T-cell (primary cell): ENCODE measurements at regions not wholly inside any gene's neighbourhood (a gene's known extent, or its start where the extent isn't known, plus 50 kb on each side); places are given as distances from the start of the nearest gene placed in this dataset.
"Not testable (repeated sequence)": the region's sequence is repeated elsewhere in the genome, so short reads cannot be mapped to it uniquely, and the experiment has no call there.

Experiments used
- ATAC-seq, 4 experiments: fragments of 200-7000 bp in 3 of 4; fragments of 150-1000 bp in 1 of 4; cut with Tn5 transposase; replicated peaks in 1 of 4; 1 replicate in 3 of 4; 2 replicates in 1 of 4; pipeline ENCODE4 v1.10.0; 2021; ENCODE audit warnings: moderate library complexity in 3 of 4, mild to moderate bottlenecking in 2 of 4, moderate number of reproducible peaks in 1 of 4
- CTCF ChIA-PET, 2 donors: fragments of 300-600 bp; sonication (Branson Sonifier 250); formaldehyde crosslinking; loops; one replicate each; lab custom pipeline; 2022; ENCODE audit warnings: antibody characterized with exemption in 2 of 2; lab: Charles Lee
- POLR2A ChIA-PET, 2 donors: fragments of 300-600 bp; sonication (Branson Sonifier 250); formaldehyde crosslinking; loops; one replicate each; lab custom pipeline; 2022; ENCODE audit warnings: antibody characterized with exemption in 2 of 2; lab: Charles Lee
- DNase-seq, 35 experiments: peaks; one replicate each; pipeline versions ENCODE4 v3.0.0 to v3.0.0-alpha.2; 2013 to 2023
- H3K27ac ChIP-seq: one replicate; pipeline ENCODE4 v1.5.1; 2013; ENCODE audit warnings: low read length
- H3K27me3 ChIP-seq, 2 experiments: replicated peaks in 1 of 2; 1 replicate in 1 of 2; 2 replicates in 1 of 2; pipeline versions ENCODE4 v1.6.1 to v1.7.0; 2013; ENCODE audit warnings: low read length in 1 of 2, mixed read lengths in 1 of 2; ENCODE audit not compliant: control insufficient read depth in 2 of 2, insufficient read depth in 2 of 2; ENCODE audit errors: extremely low read depth in 1 of 2
- H3K36me3 ChIP-seq, 2 donors: 1 replicate in 1 of 2; 2 replicates in 1 of 2; pipeline versions ENCODE4 v1.6.1 to v1.7.0; 2013; ENCODE audit warnings: low read length in 1 of 2; ENCODE audit not compliant: control insufficient read depth in 2 of 2, insufficient read depth in 1 of 2; ENCODE audit errors: extremely low read depth in 1 of 2
- H3K4me1 ChIP-seq, 2 experiments: 1 replicate in 1 of 2; 2 replicates in 1 of 2; pipeline versions ENCODE4 v1.6.1 to v1.7.0; 2013; ENCODE audit warnings: low read length in 2 of 2, mixed read lengths in 1 of 2; ENCODE audit not compliant: insufficient read depth in 2 of 2, control insufficient read depth in 1 of 2; ENCODE audit errors: extremely low read depth in 1 of 2
- H3K4me3 ChIP-seq, 2 donors: 1 replicate in 1 of 2; 2 replicates in 1 of 2; pipeline versions ENCODE4 v1.5.1 to v1.7.0; 2013; ENCODE audit warnings: mild to moderate bottlenecking in 2 of 2, low read length in 1 of 2, moderate library complexity in 1 of 2; ENCODE audit not compliant: control insufficient read depth in 1 of 2; ENCODE audit errors: extremely low read depth in 1 of 2
- H3K9me3 ChIP-seq: 2 replicates; pipeline ENCODE4 v1.7.0; 2013
- H3K27ac Mint-ChIP-seq, 2 donors: one replicate each; pipeline ENCODE4 v1.8.0; 2020 to 2021; ENCODE audit warnings: mild to moderate bottlenecking in 2 of 2, mixed read lengths in 2 of 2
- H3K27me3 Mint-ChIP-seq, 2 donors: one replicate each; pipeline ENCODE4 v1.8.0; 2021 to 2022; ENCODE audit warnings: mixed read lengths in 2 of 2
- H3K36me3 Mint-ChIP-seq: one replicate; pipeline ENCODE4 v1.8.0; 2021; ENCODE audit warnings: mixed read lengths
- H3K4me1 Mint-ChIP-seq, 3 donors: one replicate each; pipeline ENCODE4 v1.8.0; 2020 to 2022; ENCODE audit warnings: mixed read lengths in 3 of 3, mild to moderate bottlenecking in 1 of 3
- H3K4me3 Mint-ChIP-seq, 3 donors: one replicate each; pipeline ENCODE4 v1.8.0; 2020 to 2022; ENCODE audit warnings: mild to moderate bottlenecking in 3 of 3, mixed read lengths in 3 of 3, moderate library complexity in 3 of 3
- H3K9me3 Mint-ChIP-seq, 3 donors: one replicate each; pipeline ENCODE4 v1.8.0; 2020 to 2022; ENCODE audit warnings: mixed read lengths in 3 of 3
- whole genome bisulfite sequencing: methylation state at CpG from one replicate; pipeline ENCODE4 v1.1.5; 2013; ENCODE audit warnings: missing lambda C conversion rate; ENCODE audit not compliant: insufficient coverage; 5-methylcytosine and 5-hydroxymethylcytosine counted together

GRCh38 chr4:30555775-30556174 is 164.4 kb upstream of the PCDH7 start:
- H3K9me3 Mint-ChIP-seq: peaks cover 14 to 27% (median 23%) of the 10 kb centered on the region in 3 donors
- H3K9me3 ChIP-seq: no peaks in the 10 kb centered on the region

DNA sequence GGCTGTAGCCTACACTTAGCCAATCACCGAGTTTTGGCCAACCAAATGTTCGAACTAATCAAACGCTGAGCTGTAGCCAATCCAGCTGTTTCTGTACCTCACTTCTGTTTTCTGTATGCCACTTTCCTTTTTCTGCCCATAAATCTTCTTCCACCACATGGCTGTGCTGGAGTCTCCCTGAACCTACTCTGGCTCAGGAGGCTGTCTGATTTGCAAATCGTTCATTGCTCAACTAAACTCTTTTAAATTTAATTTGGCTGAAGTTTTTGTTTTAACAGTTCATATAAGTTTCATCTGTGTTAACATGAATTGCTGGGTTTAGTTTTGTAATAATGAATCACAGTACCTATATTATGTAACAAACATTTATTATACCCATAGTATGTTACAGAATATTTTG is 160.7 kb upstream of the PCDH7 start:
- no peak for ATAC-seq
- H3K9me3 Mint-ChIP-seq: peaks cover 22 to 34% (median 28%) of the 10 kb centered on the region in 3 donors

More at GRCh38 chr4:30555775-30556174, 164.4 kb upstream of the PCDH7 start:
- Histone ChIP-seq H3K36me3 (no peaks in the 10 kb centered on the region), H3K4me3 (no peak overlapping the region), H3K4me1 (no peaks in the 10 kb centered on the region), H3K27ac (no peak overlapping the region), H3K27me3 (no peaks in the 10 kb centered on the region)
- Mint-ChIP-seq H3K27me3 (no peaks in the 10 kb centered on the region), H3K36me3 (no peaks in the 10 kb centered on the region), H3K4me1 (no peaks in the 10 kb centered on the region), H3K4me3 (no peak overlapping the region), H3K27ac (no peak overlapping the region)
- CTCF ChIA-PET: no interaction called here
- ATAC-seq (no peak), DNase-seq (no peak)
- POLR2A ChIA-PET: interaction anchor here (0.5 to 0.6 kb wide), 2 partner anchors 37 to 570 kb away, joined by 3 to 6 read pairs; no protein-coding TSS in a partner anchor
- WGBS: no CpG with 5 or more reads among the region's 1 CpG

GRCh38 chr4:30586850-30587249 is 133.3 kb upstream of the PCDH7 start:
- H3K4me1 Mint-ChIP-seq: no peaks in the 10 kb centered on the region

More for the DNA sequence above, 160.7 kb upstream of the PCDH7 start:
- Mint-ChIP-seq H3K27ac (no peak overlapping the region), H3K27me3 (no peaks in the 10 kb centered on the region), H3K36me3 (no peaks in the 10 kb centered on the region), H3K4me1 (no peaks in the 10 kb centered on the region), H3K4me3 (no peak overlapping the region)
- ChIA-PET CTCF (no interaction called here), POLR2A (no interaction called here)
- Histone ChIP-seq H3K4me1 (no peaks in the 10 kb centered on the region), H3K27me3 (no peaks in the 10 kb centered on the region), H3K36me3 (no peaks in the 10 kb centered on the region), H3K4me3 (no peak overlapping the region), H3K9me3 (no peaks in the 10 kb centered on the region), H3K27ac (no peak overlapping the region)
- WGBS: 72% methylated on average over 3 of the region's 4 CpGs
- DNase-seq: no peak

DNA sequence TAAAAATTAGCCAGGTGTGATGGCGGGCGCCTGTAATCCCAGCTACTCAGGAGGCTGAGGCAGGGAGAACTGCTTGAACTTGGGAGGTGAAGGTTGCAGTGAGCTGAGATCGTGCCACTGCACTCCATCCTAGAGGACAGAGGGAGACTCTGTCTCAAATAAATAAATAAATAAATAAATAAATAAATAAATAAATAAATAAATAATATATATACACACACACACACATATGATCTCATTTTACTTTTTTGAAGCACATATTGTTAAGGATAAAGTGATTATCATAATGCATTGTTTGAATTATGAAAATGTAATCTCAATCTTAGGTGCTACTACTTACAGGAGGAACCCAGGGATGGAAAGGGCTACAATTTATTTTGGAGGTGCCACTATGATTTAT is 130.5 kb upstream of the PCDH7 start:
- H3K27ac Mint-ChIP-seq, H3K27ac ChIP-seq, H3K4me1 Mint-ChIP-seq, H3K36me3 Mint-ChIP-seq, H3K4me1 ChIP-seq, H3K4me3 Mint-ChIP-seq, H3K9me3 ChIP-seq, DNase-seq, H3K36me3 ChIP-seq, H3K27me3 Mint-ChIP-seq, H3K4me3 ChIP-seq, CTCF ChIA-PET, H3K27me3 ChIP-seq, ATAC-seq: not testable (repeated sequence)
- no CpG with 5 or more reads among the region's 3 CpGs for WGBS
- H3K9me3 Mint-ChIP-seq: peaks cover 10 to 20% (median 12%) of the 10 kb centered on the region in 3 donors
- POLR2A ChIA-PET: interaction anchor here in 1 of 2 donors (0.6 kb wide), 1 partner anchor 846 kb away, joined by 3 read pairs; no protein-coding TSS in a partner anchor

More at GRCh38 chr4:30586850-30587249, 133.3 kb upstream of the PCDH7 start:
- Mint-ChIP-seq H3K9me3 (peaks cover 10 to 26% (median 17%) of the 10 kb centered on the region in 3 donors), H3K27me3 (no peaks in the 10 kb centered on the region), H3K36me3 (no peaks in the 10 kb centered on the region), H3K4me3 (no peak overlapping the region), H3K27ac (no peak overlapping the region)
- no peak overlapping the region for H3K27ac ChIP-seq
- H3K4me1 ChIP-seq: no peaks in the 10 kb centered on the region
- 83% methylated on average over 7 of the region's 9 CpGs for WGBS
- ATAC-seq: no peak
- H3K36me3 ChIP-seq: no peaks in the 10 kb centered on the region
- H3K9me3 ChIP-seq: no peaks in the 10 kb centered on the region
- ChIA-PET POLR2A (no interaction called here), CTCF (no interaction called here)
- H3K4me3 ChIP-seq: no peak overlapping the region
- no peaks in the 10 kb centered on the region for H3K27me3 ChIP-seq
- no peak for DNase-seq

DNA sequence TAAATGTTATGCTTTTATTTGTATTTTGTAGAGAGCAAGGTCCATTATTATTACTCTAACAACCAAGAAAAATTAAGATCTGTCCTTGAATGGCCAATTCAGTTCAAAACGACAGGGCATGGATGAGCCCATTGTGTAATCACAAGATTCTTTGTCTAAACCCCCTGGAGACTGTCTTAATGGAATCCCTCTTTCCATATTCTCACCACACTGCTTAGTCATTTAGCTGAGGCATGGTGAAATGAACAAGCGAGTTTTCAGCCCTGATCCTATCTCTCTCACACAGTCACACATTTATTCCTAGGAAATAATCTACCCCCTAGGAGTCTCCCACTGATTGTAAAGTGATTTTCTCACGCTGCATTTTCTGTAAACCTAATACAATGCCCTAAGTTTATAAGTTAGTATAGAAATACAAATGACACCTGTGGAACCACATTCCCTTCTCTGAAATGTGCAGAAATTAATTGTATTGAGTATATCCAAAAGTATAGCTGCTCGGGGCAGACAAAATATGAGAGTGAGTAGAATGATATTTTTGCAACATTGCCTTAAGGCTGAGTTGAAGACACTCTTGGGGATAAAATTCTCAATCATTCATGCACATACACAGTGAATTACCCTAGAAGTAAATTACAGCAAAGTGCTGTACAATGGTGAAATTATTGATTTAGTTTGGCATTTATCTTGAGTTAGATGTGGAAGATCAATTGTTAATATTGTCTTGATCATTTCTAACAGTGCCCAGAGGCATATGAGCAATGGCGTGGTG is 119.7 kb upstream of the PCDH7 start:
- Mint-ChIP-seq H3K4me3 (no peak overlapping the region), H3K27ac (no peak overlapping the region)
- POLR2A ChIA-PET: no interaction called here

DNA sequence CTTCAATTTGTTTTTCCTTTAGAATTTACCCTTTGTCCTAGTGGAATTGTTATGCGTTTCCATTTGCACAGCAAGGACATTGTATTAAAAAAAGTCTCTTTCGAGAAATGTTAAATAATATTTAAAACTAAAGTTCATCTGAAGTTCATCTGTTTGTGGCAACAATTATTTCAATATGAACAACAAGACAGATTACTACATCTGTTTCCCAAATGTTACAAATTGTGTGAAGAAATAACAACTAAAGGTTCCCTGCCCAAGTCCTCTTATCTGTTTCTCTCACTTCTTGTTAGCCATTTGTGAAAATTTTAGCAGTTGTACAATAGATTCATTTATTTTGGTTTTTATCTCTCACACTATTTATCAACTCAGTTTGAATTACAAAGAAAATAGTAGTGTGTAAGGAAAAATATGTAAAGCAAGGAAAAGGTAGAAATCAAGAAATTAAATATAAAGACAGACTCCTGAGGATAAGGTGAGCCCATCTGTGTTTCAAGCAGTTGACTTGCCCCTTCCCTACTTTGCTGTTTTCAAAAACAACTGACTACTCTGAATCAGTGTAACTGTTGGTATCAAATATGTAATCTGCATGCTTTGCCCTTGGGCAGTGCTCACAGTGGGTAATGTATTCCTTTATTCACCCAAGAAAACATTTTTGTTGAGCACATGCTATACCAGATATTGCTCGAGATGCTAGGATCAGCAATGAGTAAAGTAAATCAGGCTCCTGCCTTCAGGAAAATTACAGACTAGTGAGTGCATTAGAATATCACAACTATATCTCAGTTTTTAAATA is 118.9 kb upstream of the PCDH7 start:
- Histone ChIP-seq H3K27me3 (no peaks in the 10 kb centered on the region), H3K27ac (no peak overlapping the region), H3K4me3 (no peak overlapping the region), H3K9me3 (peaks cover 3% of the 10 kb centered on the region), H3K36me3 (no peaks in the 10 kb centered on the region), H3K4me1 (no peaks in the 10 kb centered on the region)
- DNase-seq: no peak
- ATAC-seq: no peak
- H3K9me3 Mint-ChIP-seq: peaks cover 7 to 20% (median 16%) of the 10 kb centered on the region in 3 donors
- WGBS: no CpG with 5 or more reads among the region's 3 CpGs
- no peak overlapping the region for H3K4me3 Mint-ChIP-seq
- no peaks in the 10 kb centered on the region for H3K27me3 Mint-ChIP-seq
- no peak overlapping the region for H3K27ac Mint-ChIP-seq
- no peaks in the 10 kb centered on the region for H3K4me1 Mint-ChIP-seq
- POLR2A ChIA-PET: no interaction called here
- CTCF ChIA-PET: no interaction called here
- H3K36me3 Mint-ChIP-seq: no peaks in the 10 kb centered on the region

More for the DNA sequence above, 119.7 kb upstream of the PCDH7 start:
- H3K9me3 Mint-ChIP-seq: peaks cover 7 to 16% (median 15%) of the 10 kb centered on the region in 3 donors
- no peaks in the 10 kb centered on the region for H3K36me3 Mint-ChIP-seq
- no peaks in the 10 kb centered on the region for H3K27me3 Mint-ChIP-seq
- CTCF ChIA-PET: no interaction called here
- H3K4me1 Mint-ChIP-seq: no peaks in the 10 kb centered on the region
- Histone ChIP-seq H3K27me3 (no peaks in the 10 kb centered on the region), H3K27ac (no peak overlapping the region), H3K36me3 (no peaks in the 10 kb centered on the region), H3K4me1 (no peaks in the 10 kb centered on the region), H3K9me3 (peaks cover 2% of the 10 kb centered on the region), H3K4me3 (no peak overlapping the region)
- ATAC-seq (no peak), DNase-seq (no peak)
- 0% methylated on average over 1 of the region's 5 CpGs for WGBS
